ENCODE measurements at regions not wholly inside any gene's neighbourhood (a gene's known extent, or its start where the extent isn't known, plus 50 kb on each side); places are given as distances from the start of the nearest gene placed in this dataset.

DNA sequence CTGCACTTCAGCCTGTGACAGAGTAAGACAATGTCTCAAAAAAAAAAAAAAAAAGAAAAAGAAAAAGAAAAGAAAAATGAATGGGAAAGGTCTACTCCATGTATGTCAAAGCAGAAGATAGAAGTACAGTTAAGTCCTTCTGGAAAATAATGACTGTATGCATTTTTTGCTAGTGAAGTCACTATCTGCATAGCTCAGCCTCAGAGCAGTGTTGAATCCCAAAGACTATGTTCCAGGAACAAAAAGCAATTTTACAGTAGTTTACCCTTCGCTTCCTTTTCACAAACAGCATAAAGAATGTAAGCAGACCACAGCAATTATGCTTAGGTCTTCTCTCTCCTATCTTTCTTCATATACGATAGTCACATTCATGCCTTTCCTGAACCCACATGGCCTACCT lies 497.4 kb downstream of the CMPK2 start:
- TF ChIP-seq TAF1 (IDR thresholded peaks at IDR 0.05; ENCODE audit: borderline replicate concordance, insufficient read depth, low read length) (no peak), POLR2AphosphoS5 (IDR thresholded peaks at IDR 0.05; ENCODE audit: low read depth, low read length) (no peak), SIN3A (IDR thresholded peaks at IDR 0.05; ENCODE audit: borderline replicate concordance, insufficient read depth, low read length) (no peak), REST (IDR thresholded peaks at IDR 0.05; ENCODE audit: insufficient read depth in 1 of 2, low read depth in 2 of 2, low read length in 2 of 2) (no peak)

Data from PFSK-1 (cell line).